Activated CD8-positive, alpha-beta memory T cell treated with anti-CD3 and anti-CD28 coated beads for 36 hours (primary cell): ENCODE measurements at regions not wholly inside any gene's neighbourhood (a gene's known extent, or its start where the extent isn't known, plus 50 kb on each side); places are given as distances from the start of the nearest gene placed in this dataset.

Source experiments
- CTCF ChIA-PET: fragments of 350-600 bp; sonication (Branson Sonifier 250); formaldehyde crosslinking; loops from one replicate; lab custom pipeline; 2021; ENCODE audit warnings: antibody characterized with exemption; lab: Charles Lee
- POLR2A ChIA-PET: fragments of 350-600 bp; sonication (Branson Sonifier 250); formaldehyde crosslinking; loops from one replicate; lab custom pipeline; 2021; ENCODE audit warnings: antibody characterized with exemption; lab: Charles Lee

DNA sequence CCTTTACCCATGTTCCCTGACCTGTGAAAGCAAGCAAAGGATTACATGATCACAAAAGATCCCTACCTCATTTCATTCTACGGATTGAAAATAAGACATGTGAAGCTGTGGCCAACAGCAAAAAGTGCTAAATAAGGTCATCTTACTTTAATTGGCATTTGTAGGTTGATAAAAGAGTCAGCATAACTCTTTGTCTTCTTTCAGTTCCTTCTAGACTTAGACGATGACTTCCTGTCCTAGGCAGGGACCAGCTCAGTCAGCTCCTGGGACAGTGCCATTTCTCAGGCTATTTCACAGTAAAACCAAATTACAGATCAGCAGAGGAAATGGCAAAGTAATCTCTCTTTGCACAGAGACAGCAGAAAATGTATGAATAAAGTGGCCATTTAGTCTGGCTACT is 480.7 kb downstream of the RFPL4B start:
- POLR2A ChIA-PET, result no interaction called here
- CTCF ChIA-PET, result no interaction called here

GRCh38 chr6:112831022-112831421 is 483.9 kb downstream of the RFPL4B start:
- ChIA-PET POLR2A (no interaction called here), CTCF (no interaction called here)

DNA sequence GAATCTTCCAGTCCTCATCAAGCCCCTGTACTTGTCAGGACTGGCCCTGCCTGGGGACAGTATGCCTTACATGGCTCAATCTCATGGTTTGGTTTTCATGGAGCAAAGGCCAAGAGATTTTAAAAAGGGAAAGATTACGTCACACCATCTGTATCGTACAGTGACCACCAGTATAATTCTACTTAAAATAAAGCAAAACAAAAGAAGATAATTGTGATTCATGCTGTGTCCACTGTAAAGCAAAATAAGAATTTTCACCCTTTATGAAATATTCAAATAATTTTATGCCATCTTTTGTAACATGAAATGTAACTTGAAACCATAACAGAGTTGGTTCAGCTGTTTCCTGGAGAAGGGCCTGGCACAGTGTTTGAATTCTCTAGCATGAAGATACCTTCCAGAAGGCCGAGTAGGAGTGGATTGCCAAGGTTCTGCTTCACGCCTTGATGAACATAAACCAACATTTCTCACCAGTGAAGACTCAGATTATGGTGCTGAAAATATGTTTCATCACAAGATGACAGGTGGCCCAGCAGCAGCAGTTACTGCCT is 486.5 kb downstream of the RFPL4B start:
- ChIA-PET POLR2A (no interaction called here), CTCF (no interaction called here)

DNA sequence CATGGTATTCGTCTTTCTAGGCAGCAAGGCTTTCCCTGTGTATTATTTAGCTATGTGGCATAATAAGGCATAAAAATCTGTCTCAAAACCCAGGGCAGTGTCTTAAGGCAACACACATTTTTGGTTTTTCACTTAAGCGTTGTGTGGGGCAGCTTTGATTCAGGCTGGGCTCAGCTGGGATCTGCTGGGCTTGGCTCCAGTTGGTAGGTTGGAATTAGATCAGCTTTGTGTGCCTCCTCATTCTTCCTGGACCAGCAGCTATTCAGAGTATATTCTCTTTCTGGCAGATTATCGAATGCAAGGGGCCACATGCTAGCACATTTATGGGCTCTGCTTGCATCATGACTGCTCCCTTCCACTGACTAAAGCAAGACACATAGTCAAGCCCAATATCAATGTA is 487.9 kb downstream of the RFPL4B start:
- ChIA-PET POLR2A (no interaction called here), CTCF (no interaction called here)

GRCh38 chr6:112839525-112839961 is 492.4 kb downstream of the RFPL4B start:
- ChIA-PET CTCF (no interaction called here), POLR2A (no interaction called here)

GRCh38 chr6:112841553-112842329 is 494.6 kb downstream of the RFPL4B start:
- POLR2A ChIA-PET, result no interaction called here
- CTCF ChIA-PET, result no interaction called here

GRCh38 chr6:112842330-112842685 is 495.2 kb downstream of the RFPL4B start:
- CTCF ChIA-PET, result no interaction called here
- POLR2A ChIA-PET, result no interaction called here

DNA sequence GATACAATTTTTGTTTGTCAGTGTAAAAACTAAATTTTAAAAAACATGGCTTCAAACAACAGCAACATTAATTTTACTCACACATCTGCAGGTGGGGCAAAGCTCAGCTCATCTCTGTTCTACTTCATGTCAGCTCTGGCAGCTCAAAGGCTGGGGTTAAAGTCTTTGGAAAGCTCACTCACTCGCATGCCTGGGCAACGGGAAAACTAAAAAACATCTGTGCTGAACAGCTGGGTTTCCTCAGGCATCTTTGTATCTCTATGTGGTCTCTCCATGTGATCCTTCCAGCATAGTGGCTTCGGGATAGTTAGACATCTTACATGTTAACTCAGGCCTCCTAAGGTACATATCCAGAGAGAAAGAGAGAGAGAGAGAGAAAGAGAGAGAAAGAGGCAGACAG is 499.6 kb downstream of the RFPL4B start:
- ChIA-PET CTCF (no interaction called here), POLR2A (no interaction called here)

GRCh38 chr6:112851146-112851545 is 504.0 kb downstream of the RFPL4B start:
- ChIA-PET CTCF (no interaction called here), POLR2A (no interaction called here)

- ChIA-PET CTCF (interaction anchor here (0.6 kb wide), 1 partner anchor 25 kb away, joined by 3 read pairs; no protein-coding TSS in a partner anchor), POLR2A (no interaction called here)
Observed at GRCh38 chr6:112853162-112853561, 506.0 kb downstream of the RFPL4B start.

DNA sequence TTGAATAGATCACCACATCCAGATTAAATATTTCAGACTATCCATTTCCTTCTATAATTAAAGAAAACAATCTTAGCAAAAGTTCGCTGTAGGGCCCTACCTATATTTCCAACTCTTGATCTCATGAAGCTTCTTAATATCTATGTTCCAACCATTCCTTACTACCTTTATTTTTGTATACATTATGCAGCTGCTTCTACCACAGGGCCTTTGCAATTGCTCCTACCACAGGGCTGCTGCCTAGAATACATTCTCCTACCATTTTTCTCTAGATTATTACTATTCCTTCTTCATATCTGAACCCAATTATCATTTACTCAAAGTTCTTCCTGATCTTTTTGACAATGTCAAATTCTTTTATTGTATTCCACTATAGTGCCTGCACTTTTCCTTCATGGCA is 516.6 kb downstream of the RFPL4B start:
- ChIA-PET POLR2A (no interaction called here), CTCF (no interaction called here)

- POLR2A ChIA-PET, result no interaction called here
- CTCF ChIA-PET, result no interaction called here
Observed at GRCh38 chr6:112865131-112865530, 518.0 kb downstream of the RFPL4B start.

DNA sequence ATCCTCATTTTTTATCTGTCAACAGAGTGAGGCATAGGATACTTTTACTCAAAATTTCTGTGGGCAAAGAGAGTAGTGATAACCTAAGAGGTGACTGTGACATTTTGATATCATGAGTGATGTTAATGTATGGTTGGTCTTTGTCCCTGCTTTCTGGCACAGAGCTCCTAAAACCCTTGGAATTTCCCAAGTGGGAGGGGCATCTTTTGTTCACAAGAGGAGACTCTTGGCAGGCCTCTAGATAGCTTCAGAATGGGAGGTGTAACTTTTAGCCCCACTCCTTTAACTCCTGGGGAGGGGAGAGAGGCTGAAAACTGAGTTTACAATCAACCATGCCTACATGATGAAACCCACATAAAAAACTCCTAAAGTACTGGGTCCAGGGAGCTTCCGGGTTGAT is 527.8 kb downstream of the RFPL4B start:
- CTCF ChIA-PET, result no interaction called here
- POLR2A ChIA-PET, result no interaction called here

DNA sequence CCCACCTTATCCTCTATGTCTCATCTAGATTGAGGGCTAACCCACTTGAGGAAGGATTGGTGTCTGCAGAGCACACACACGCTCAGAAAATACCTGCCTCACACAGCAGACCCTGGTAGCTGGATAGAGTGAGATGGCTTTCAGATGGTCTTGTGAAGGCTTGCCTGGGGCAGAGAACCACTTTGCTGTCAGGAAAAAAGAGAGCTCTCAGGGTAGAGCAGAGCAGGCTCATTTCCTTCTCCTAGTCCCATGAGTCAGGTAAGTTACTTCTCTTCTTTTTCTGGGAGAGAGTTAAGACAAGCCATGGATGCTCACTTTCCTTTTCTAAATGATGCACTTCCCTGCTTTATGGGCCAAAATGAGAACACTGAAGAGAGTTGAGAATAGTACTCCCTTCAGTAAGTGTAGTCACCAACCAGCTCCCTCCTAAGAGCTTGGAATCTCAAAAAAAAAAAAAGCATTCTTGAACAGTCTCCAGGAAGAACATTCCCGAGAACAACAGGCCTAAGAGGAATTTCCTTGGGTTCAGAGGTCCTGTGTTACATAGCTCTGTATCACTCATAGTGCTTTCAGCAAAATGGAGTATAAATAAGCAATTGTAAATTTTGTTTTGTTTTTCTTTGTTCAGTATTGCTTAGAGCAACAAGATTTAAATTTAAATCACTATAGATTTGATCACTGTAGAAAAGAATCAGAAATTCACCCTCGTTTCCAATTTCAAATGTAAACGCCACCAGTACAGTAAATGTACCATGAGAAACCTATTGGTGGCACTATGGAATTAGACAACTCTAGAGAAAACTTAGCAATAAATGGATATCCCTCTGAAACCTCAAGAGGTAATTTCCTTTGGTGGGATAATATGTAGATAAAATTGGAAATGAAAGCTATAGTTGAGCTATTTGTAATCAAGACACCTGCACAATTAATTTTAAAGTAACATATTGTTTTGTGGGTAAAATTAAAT is 530.3 kb downstream of the RFPL4B start:
- POLR2A ChIA-PET, result no interaction called here
- CTCF ChIA-PET, result interaction anchor here (0.6 kb wide), 1 partner anchor 24 kb away, joined by 3 read pairs; no protein-coding TSS in a partner anchor

DNA sequence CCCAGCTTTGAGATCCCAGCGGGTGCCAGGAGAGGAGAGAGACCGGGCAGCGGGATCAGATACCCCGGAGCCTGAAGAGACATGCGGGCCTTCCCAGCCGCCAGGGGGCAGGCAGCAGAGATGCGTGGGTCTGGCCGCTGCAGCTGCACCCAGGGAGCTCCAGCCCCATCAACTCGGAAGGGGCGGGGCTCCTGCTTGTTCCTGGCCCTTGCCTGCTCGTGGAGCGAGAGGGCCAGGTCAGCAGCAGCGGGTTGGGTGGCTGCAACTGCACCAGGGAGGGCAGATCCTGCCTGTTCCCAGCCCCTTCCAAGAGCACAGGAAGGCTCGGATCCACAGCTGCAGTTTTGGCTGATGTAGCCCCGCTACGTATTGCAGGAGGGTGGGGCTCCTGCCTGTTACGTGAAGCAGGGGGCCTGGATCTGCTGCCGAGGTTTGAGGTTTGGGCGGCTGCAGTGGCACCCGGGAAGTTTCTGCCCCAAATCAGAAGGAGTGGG is 532.8 kb downstream of the RFPL4B start:
- ChIA-PET POLR2A (no interaction called here), CTCF (no interaction called here)

DNA sequence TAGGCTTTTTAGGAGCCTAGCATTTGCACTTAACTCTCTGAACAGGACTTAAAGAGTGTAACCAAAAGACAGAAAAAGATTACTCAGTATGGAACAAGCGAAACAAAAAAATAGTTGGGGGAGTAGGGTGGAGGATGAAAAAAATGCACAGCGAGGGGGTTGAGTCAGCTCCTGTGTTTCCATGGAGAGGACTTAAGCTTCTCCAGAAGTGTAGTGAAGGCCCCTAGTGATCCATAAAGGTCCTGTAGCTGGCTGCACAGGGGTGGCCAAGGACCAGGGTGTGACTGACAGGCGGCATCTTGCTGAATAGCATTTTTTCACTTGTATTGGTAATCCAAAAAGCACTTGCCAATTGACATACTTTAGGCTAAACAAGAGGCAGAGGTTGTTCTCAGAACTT is 533.9 kb downstream of the RFPL4B start:
- CTCF ChIA-PET, result no interaction called here
- POLR2A ChIA-PET, result no interaction called here

GRCh38 chr6:112881828-112882780 is 535.0 kb downstream of the RFPL4B start:
- ChIA-PET POLR2A (no interaction called here), CTCF (no interaction called here)

- ChIA-PET POLR2A (no interaction called here), CTCF (no interaction called here)
Observed at GRCh38 chr6:112883095-112883494, 536.0 kb downstream of the RFPL4B start.

DNA sequence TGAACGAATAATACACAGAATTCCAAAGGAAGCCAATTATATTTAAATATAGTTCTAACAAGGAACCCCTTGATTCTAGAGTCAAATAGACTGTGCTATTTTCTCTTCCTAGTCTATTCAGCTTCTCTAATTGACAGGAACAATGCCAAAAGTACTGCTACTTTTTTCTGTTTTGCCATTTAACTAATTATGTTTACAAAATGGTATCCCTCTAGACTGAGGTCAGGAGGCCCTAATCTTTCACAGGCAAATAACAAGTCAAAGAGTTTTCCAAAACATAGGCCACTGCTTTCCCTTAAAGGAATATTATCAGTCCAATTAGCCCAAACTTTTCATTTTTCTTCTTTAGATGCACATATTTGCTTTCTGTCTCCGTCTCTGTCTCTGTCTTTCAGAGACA is 539.3 kb downstream of the RFPL4B start:
- ChIA-PET POLR2A (no interaction called here), CTCF (no interaction called here)
